ENCODE measurements at regions not wholly inside any gene's neighbourhood (a gene's known extent, or its start where the extent isn't known, plus 50 kb on each side); places are given as distances from the start of the nearest gene placed in this dataset.

GRCh38 chr18:4599312-4599711 lies 144.2 kb upstream of the DLGAP1 start:
- no peak for TF ChIP-seq CTCF (conservative IDR thresholded peaks at IDR 0.05)
- no peak for TF ChIP-seq ZFX (IDR thresholded peaks at IDR 0.05)

All from C4-2B (cell line).